GM18861 (cell line): ENCODE measurements at regions not wholly inside any gene's neighbourhood (a gene's known extent, or its start where the extent isn't known, plus 50 kb on each side); places are given as distances from the start of the nearest gene placed in this dataset.
"Not testable (repeated sequence)": the region's sequence is repeated elsewhere in the genome, so short reads cannot be mapped to it uniquely, and the experiment has no call there.

Source experiments
- ATAC-seq: cut with Tn5 transposase; IDR thresholded peaks from one replicate; pipeline ENCODE4 v1.9.1; 2021; ENCODE audit not compliant: unreplicated experiment

GRCh38 chr4:34950926-34951325 is 1293.4 kb downstream of the ARAP2 start:
- ATAC-seq: no peak

DNA sequence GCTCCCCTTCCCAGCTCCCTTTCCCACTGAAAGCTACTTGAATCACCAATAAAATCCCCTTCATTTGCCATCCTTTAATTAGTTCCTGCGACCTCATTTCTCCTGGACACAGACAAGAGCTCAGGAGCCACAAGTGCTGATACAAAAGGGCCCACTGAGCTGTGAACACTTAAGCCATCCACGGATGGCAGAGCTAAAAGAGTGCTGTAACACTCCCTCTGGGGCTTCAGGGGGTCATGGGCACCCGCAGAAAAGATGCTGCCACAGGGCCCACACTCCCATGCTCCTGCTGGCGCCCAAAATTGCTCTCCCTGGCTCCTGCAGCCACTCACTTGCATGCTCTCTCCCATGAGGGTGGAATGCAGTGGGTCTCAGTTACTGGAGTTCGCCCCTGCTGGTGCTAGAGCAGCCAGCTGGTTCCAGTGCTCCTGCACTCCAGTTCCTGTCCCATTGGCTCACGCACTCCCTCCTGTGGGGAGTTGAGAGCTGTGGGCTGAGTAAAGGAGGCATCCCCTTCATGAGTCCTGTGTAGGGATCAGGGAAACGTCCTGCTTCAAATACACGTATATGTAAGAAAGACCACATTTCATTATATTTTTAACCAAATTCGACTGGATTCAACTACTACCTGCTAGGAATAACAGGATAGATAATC is 1291.0 kb downstream of the ARAP2 start:
- ATAC-seq: no peak

DNA sequence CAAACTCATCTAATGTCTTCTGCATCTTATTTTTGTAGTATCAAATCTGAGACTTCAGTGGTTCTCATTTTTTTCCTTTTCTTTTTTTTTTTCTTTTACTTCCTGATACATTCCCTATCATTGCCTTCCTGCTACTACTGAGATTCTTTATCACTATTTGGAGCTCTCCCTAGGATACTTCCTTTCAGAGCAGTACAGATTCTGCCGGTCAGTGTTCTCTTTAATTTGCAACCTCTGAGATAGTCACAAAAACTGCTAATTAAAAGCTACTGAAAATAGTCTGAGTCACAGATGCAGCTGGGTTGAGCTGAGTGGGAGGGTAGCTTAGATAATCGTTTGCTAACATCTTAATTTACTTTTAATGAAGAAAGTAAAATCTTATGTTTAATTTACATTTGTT is 1279.7 kb downstream of the ARAP2 start:
- no peak for ATAC-seq

- no peak for ATAC-seq
These were observed 1272.1 kb downstream of the ARAP2 start for GRCh38 chr4:34972189-34972588.

DNA sequence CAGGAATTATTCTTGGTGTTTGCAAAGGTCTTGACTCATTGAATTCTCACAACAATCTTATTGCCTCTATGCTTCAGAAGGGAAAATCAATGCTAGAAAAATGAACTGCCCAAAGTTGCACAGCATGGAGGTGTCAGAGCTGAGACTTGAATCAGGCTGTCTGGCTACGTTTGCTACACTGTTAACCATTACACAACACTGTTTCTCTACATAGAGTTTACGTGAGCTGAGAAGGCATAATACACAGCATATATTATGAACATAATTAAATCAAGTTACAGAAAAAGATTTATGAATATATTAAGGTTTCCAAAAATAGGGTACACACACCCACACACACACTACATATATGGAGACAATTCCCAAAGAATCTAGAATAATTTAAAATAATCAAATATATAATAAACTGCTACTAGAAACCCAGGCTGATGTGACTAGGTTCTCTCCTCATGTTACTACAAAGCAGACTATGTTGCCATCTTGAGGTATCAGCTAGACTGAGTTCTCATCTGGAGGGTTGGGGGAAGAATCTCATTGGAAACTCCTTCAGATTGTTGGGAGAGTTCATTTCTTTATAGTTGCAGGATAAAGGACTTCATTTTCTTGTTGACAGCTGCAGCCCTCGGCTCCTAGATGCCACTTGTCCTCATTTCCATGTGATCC is 1270.5 kb downstream of the ARAP2 start:
- no peak for ATAC-seq

- ATAC-seq: no peak
These were observed 1270.0 kb downstream of the ARAP2 start for GRCh38 chr4:34974313-34974680.

DNA sequence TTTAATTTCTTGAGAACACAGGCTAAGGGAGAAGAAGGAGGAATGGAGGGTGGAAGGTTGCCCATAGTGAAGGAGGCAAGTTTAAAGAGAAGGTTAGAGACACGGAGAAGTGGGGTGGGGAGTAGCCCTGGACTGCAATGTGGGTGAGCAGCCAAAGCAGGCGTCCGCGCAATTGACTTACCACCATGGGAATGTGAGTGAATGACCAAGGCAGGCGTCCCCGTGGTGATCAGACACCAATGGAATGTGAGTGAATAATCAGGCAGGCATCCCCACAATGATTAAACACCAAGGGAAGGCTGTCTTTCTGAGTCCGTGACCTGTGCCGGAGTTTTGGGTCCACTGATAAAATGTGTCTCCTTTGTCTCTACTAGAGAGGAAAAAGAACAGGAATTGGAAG is 1223.1 kb downstream of the ARAP2 start:
- ATAC-seq: not testable (repeated sequence)

- ATAC-seq: no peak
These were observed 1219.0 kb downstream of the ARAP2 start for GRCh38 chr4:35025152-35025834.

DNA sequence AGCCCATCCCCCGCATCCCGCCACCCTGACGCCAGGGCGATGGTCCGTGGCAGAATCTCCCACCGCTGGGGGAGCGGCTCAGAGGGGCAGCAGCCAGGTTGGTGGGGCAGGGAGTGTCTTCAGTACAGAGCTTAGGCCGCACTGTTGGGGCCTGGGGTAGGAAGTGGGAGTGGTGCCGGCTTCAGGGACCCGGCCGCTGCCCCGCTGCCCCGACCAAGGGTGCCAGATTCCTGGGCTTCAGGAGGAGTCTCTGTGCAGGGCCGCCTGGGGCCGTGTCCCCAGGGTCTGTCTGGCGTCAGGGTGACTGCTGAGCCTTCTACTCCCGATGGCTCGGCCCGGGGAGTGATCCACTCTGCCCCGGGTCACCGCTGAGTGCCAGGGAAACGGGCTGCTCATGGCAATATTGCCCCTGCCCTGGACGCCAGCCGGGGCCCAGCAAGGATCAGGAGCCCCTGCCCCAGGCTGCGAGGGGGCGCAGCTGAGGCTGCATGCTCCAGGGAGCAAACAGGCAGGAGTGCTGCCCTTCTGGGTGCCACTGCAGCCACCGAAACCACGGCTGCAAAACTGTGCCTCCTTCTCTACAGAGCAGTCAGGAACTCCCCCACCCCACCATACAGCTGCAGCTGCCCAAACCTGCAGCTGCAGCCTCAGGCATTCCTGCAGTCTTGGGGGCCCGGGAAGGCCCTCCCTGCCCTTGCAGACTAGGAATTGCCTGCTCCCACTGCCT is 1206.1 kb downstream of the ARAP2 start:
- ATAC-seq: no peak

DNA sequence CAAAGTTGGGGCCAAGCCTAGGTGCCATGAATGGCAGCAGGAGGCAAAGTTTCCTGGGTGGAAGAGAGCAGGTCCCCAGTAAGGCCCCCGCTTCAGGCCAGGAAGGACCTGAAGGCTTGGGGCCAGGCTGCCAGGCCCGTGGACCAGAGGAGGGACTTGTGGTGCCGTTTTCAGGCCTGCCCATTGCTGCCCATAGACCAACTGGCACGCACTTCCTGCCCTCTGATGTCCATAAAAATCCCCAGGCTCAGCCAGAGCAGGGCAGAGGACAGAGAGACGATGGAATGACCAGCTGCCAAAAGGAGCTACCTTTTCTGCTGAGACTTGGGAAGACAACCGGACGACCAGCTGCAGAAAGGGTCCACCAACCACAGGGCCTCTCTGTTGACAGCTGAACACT is 1205.5 kb downstream of the ARAP2 start:
- no peak for ATAC-seq

DNA sequence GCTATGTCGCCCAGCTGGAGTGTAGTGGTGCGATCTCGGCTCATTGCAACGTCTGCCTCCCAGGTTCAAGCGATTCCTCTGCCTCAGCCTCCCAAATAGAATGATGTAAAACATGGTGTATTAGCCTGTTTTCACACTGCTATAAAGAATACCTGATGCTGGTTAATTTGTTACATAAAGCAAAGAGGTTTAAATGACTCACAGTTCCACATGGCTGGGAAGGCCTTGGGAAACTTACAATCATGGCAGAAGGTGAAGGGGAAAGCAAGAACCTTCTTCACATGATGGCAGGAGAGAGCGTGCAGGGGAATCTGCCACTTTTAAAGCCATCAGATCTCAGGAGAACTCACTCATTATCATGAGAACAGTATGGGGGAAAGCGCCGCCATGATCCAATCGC is 1191.8 kb downstream of the ARAP2 start:
- no peak for ATAC-seq

DNA sequence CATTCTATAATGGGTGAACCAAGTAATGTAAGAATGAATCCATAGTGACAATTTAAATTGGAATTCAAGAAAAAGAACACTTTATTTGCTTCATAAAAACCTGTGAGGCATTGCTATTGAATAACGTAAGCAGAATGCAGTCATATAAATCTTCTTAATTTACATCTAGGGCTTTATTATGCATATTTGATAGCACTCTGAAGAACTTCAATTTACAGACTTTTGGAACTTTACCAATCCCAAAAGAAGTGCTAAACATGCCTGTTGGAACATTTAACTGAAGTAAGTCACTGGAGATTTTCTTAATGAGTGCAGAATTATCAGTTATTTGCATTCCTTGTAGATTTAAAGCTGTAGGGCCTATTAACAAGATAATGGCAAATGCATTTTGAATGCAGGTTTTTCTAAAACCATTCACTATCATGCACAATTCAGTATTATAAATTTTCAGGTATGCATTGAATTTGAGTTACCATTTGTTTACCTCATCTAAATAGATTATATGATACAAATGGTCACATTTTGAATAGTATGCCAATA is 1181.2 kb downstream of the ARAP2 start:
- ATAC-seq: no peak

DNA sequence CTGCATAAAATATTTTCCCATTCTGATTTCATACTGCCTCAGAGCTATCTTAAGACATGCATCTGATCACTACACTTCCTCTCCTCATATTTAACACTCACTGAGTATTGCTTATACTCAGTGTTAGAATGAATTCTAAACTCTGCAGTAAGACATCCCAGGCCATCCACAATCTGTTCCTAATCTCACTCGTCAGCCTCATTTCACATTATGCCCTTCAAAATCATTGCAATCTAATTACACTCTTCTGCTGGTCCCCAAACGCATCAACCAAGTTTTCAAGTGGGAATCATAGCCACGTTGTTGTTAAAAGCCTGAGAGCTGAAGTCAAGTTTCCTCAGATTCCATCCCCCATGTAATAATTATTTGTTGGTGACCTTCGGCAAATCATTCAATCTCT is 1177.9 kb downstream of the ARAP2 start:
- ATAC-seq: no peak

DNA sequence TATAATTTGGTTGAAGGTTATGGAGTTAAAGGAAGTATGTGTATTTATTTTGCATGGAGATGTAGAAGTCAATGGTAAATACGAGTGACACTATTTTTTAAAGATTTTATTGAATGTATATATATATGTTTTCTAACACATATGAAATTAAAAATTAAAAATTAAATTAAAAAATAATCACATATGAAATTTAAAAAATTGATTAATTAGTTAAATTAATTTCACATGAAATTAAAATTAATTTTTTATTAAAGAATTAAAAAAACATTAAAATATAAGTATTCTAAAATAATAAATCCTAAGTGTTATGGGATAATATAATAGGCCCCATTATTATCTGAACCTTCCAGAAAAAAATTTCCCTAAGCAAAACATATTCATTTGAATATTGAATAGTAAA is 1163.5 kb downstream of the ARAP2 start:
- no peak for ATAC-seq

- no peak for ATAC-seq
These were observed 1157.1 kb downstream of the ARAP2 start for GRCh38 chr4:35087218-35087617.

- no peak for ATAC-seq
These were observed 1143.4 kb downstream of the ARAP2 start for GRCh38 chr4:35100932-35101331.

- no peak for ATAC-seq
These were observed 1142.2 kb downstream of the ARAP2 start for GRCh38 chr4:35102066-35102465.

DNA sequence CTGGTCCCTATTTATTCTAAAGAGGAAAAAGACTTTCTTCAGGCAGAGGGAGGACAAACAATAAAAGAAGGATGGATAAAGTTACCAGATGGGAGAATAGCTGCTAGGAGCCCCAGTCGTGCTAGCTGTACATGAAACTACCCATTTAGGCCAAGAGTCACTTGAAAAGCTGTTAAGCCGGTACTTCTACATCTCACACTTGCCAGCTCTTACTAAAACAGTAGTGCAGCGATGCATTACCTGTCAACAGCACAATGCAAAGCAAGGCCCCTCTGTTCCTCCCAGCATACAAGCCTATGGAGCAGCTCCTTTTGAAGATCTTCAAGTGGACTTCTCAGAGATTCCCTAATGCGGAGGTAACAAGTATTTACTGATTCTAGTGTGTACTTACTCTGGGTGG is 1138.8 kb downstream of the ARAP2 start:
- ATAC-seq: no peak

- ATAC-seq: no peak
These were observed 1138.1 kb downstream of the ARAP2 start for GRCh38 chr4:35106091-35106734.

DNA sequence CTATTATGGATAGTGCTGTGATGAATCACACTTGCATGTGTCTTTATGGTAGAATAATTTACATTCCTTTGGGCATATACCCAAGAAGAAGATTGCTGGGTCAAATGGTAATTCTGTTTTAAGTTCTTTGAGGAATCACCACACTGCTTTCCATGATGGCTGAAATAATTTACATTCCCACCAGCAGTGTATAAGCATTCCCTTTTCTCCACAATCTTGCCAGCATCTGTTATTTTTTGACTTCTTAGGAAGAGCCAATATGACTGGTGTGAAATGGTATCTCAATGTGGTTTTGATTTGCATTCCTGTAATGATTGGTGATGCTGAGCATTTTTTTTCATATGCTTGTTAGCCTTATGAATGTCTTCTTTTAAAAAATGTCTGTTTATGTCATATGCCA is 1120.2 kb downstream of the ARAP2 start:
- no peak for ATAC-seq
